Fibroblast of skin of left quadriceps (primary cell): ENCODE measurements at regions not wholly inside any gene's neighbourhood (a gene's known extent, or its start where the extent isn't known, plus 50 kb on each side); places are given as distances from the start of the nearest gene placed in this dataset.
"Not testable (repeated sequence)": the region's sequence is repeated elsewhere in the genome, so short reads cannot be mapped to it uniquely, and the experiment has no call there.

ENCODE experiments used
- DNase-seq, 2 experiments: peaks; one replicate each; pipeline ENCODE4 v3.0.0-alpha.2; 2013; ENCODE audit warnings: low read depth in 2 of 2

DNA sequence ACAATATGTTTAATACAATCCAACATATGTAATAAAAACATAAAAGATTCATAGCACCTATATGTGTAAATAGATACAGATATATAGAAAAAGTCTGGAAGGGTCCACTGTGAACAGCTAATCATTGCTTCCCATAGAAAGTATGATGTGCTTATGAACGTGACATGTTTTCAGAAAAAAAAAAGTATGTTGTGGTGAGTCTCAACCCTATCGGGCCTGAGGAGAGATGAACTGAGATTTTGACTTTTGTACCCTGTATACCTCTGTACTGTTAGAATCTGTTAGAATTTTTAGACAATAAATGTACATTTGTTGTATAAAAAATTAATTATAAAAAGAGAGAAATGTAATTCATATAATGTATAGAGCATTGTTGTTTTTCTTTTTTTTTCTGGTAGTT, 56.3 kb upstream of the DHRS4 start:
- not testable (repeated sequence) for DNase-seq

DNA sequence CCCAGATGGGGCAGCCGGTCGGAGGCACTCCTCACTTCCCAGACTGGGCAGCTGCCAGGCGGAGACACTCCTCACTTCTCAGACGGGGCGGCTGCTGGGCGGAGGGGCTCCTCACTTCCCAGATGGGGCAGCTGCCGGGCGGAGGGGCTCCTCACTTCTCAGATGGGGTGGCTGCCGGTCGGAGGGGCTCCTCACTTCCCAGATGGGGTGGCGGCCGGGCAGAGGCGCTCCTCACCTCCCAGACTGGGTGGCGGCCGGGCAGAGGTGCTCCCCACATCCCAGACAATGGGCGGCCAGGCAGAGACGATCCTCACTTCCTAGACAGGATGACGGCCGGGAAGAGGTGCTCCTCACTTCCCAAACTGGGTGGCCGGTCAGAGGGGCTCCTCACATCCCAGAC, 55.2 kb upstream of the DHRS4 start:
- DNase-seq: not testable (repeated sequence)

GRCh38 chr14:23899788-23900187, 53.8 kb upstream of the DHRS4 start:
- no peak for DNase-seq

- no peak for DNase-seq
Measured at GRCh38 chr14:23903442-23903841, 50.1 kb upstream of the DHRS4 start.
